ENCODE measurements at regions not wholly inside any gene's neighbourhood (a gene's known extent, or its start where the extent isn't known, plus 50 kb on each side); places are given as distances from the start of the nearest gene placed in this dataset.
"Not testable (repeated sequence)": the region's sequence is repeated elsewhere in the genome, so short reads cannot be mapped to it uniquely, and the experiment has no call there.

GRCh38 chr12:59517522-59517921, 78.3 kb upstream of the SLC16A7 start:
- DNase-seq (ENCODE audit: low read depth) = no peak

DNA sequence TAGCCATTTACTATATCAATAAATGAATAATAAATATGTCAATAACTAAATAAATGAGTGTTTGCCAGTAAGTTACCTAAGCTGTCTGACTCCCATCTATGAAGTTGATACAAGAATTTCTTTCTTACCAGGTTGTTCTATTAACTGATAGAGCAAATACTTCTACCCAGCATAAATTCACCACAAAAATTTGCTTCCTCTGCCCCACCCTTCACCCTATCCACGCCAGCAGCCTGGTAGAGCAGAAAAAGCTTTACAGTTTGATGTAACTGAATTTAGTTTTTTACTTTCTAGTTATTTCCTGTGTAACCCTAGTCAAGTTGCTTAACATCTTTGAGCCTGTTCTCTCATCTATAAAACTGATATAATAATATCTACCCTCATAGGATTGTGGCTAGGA, 94.9 kb upstream of the SLC16A7 start:
- DNase-seq (ENCODE audit: low read depth) = no peak

- no peak for DNase-seq (ENCODE audit: low read depth)
These were observed 95.5 kb upstream of the SLC16A7 start for GRCh38 chr12:59500335-59500734.

DNA sequence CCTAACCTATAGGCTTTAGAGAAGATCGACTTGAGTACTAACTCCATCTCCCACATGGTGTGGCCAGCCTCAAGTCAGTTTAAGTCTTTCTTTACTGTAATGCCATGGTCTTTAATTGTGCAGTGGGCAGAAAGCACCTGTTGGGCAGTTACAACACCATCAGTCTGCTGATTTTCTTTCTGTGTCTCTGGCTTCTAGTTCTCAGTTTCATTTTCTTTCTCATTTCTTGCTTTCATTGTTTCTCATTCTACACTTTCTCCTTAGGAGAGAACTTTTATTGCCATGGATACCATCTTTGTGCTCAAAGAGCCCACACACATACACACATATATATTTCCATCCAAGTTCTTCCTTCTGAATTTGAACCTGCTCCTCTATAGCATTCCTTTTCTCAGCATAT, 96.1 kb upstream of the SLC16A7 start:
- no peak for DNase-seq (ENCODE audit: low read depth)

DNA sequence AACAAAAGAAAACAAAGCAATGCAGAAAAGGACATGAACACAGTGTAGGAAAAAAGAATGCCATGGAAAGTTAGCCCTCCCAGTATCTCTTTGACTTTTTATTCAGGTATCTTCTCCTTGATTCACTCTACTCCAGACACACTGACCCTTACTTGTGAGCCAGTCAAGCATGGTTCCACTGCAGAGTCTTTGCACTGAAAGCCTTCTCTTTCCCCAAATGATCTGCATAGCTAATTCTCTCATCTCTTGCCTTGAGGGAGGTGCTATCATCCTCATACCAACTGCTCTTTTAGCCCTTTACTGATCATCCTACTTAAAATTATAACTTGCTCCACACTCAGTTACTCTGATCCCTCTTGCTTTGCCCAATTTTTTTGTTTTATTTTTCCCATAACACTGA, 101.2 kb upstream of the SLC16A7 start:
- DNase-seq (ENCODE audit: low read depth) = no peak

GRCh38 chr12:59491877-59492276, 104.0 kb upstream of the SLC16A7 start:
- DNase-seq (ENCODE audit: low read depth) = no peak

GRCh38 chr12:59486827-59487226, 109.0 kb upstream of the SLC16A7 start:
- DNase-seq (ENCODE audit: low read depth) = no peak

GRCh38 chr12:59484575-59484974, 111.3 kb upstream of the SLC16A7 start:
- DNase-seq (ENCODE audit: low read depth) = no peak

- not testable (repeated sequence) for DNase-seq (ENCODE audit: low read depth)
These were observed 121.6 kb upstream of the SLC16A7 start for GRCh38 chr12:59474236-59474635.

- no peak for DNase-seq (ENCODE audit: low read depth)
These were observed 123.6 kb upstream of the SLC16A7 start for GRCh38 chr12:59472273-59472672.

GRCh38 chr12:59459966-59460660, 135.7 kb upstream of the SLC16A7 start:
- DNase-seq (ENCODE audit: low read depth) = peak; percentile 47

DNA sequence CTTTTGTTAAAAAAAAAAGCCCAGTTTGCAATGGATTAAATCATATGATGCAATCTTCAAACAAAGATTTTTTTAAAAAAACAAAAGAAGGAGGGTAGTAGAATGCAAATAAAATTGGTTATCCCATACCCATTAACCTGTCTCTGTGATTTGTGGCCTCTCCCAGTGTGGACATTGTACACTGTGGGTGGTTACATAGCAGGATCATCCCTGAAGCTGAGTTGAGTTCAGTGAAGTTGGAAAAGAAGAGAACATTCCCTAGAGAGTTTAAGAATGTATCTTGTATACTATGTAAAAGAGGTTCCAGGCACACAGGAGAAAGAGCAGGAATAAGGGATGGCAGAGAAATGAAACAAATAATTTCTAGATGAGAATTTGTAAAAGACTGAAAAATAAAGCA, 142.4 kb upstream of the SLC16A7 start:
- DNase-seq (ENCODE audit: low read depth) = no peak

GRCh38 chr12:59452746-59453145, 143.1 kb upstream of the SLC16A7 start:
- no peak for DNase-seq (ENCODE audit: low read depth)

DNA sequence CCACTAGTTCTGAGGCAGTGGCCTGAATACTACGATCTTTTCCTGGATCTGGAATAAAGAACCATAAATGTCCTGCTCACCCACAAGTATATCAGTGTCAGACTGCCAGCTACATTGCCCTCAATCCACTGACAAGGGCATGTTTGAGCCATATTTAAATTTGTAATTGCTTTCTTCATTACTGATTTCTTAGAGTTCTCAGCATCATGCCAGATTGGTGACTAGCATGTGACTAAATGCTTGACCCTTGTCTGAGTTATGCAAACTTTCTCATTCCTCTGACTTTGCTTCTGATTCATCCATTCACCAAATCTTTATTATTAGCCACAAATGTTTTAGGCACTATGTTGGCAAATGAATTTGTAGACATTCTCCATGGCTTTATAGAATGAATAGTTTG, 143.6 kb upstream of the SLC16A7 start:
- DNase-seq (ENCODE audit: low read depth) = peak; percentile 92

DNA sequence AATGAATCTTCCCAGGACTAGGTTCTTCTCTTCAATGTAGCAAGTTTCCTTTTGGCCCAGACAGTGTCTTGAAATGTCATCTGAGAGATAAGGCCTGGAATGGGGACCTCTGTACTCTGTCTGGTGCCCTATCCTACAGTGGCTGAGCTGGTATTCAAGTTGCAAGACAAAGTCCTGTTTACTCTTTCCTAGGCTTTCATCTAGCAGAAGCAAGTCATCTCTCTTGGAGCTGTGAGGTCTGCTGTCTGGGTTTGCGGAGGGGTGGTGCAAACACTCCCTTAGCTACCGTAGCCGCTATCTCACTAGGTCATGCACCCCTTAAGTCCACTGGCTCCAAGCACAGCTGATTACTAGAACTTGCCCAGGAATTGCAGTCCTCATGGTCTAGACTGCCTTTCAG, 149.7 kb upstream of the SLC16A7 start:
- no peak for DNase-seq (ENCODE audit: low read depth)

- DNase-seq (ENCODE audit: low read depth) = no peak
These were observed 150.9 kb upstream of the SLC16A7 start for GRCh38 chr12:59444932-59445331.

GRCh38 chr12:59432057-59432456, 163.8 kb upstream of the SLC16A7 start:
- DNase-seq (ENCODE audit: low read depth) = no peak

GRCh38 chr12:59431266-59431665, 164.6 kb upstream of the SLC16A7 start:
- DNase-seq (ENCODE audit: low read depth) = no peak

- DNase-seq (ENCODE audit: low read depth) = no peak
These were observed 166.1 kb upstream of the SLC16A7 start for GRCh38 chr12:59429766-59430165.

DNA sequence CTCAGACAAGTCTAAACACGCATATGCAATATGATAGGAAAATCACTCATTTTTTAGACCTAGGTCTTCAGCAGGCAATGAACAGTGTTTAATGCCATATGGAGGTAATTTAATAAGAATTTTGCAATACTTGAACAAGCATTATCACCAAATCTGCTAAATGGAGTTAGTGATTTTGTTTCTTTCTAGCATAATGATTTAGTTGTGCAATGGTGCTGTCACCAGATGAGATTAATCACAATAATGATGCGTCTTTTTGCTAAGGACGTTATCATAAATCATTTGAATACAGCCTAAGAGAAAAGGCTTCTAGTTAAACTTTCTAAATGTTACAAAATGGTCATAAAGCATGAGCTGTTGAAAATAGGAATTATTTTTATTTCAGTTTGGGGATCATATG, 170.0 kb upstream of the SLC16A7 start:
- no peak for DNase-seq (ENCODE audit: low read depth)

- DNase-seq (ENCODE audit: low read depth) = not testable (repeated sequence)
These were observed 171.2 kb upstream of the SLC16A7 start for GRCh38 chr12:59424666-59425065.

DNA sequence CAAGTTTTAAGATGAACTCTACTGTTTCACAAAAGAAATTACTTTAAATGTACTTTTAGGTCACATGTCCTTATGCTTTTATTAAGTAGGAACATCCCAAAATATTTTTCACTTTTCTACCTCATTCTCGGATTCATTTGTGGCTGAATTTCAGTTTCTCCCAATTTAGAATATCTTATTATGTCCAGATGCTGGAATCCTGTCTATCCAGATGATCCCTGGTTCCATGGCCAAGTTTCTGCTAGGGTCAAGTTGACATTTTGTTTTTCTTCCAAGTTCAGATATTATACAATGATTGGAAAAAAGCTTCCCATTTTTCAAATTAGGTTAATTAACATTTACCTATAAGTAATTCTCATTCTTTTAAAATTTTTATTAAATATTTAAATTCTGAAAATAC, 181.8 kb upstream of the SLC16A7 start:
- DNase-seq (ENCODE audit: low read depth) = no peak

DNA sequence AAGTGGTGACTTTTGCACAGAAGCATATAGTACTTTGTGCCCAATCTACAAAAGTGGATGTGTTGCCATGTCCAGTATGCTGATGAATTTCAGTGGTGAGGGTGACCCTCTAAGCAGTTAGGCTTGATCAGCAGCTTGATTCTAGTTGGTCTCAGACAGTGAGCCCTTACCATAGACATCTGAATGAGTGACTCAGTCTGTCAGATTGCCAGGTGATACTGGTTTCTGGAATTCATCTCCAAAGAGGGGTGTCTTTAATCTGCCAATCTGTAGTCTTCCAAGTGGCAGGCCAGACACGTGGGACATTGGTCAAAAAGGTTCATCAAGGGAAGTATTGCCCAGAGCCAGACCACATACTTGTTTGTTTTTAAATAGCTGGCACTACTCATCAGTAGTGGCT, 187.4 kb upstream of the SLC16A7 start:
- DNase-seq (ENCODE audit: low read depth) = peak; percentile 41

DNA sequence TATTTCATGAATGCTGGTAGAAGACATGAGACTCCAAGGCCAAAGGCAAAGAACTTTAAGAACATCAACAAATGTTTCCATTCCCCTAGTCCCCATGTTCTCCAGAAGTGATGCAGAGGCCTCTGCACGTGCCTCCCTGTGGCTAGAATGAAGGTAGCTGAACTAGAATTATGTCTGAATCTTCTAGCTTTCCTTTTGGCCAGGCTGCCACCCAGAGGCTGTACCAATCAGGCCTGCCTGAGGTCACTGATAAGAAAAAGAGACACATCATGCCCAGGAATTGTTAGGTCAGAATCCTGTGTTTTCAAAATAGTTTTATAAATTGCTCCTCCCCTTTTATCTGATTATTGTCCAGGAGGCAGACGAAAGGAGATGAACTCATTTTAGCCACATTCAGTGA, 188.0 kb upstream of the SLC16A7 start:
- DNase-seq (ENCODE audit: low read depth) = no peak

DNA sequence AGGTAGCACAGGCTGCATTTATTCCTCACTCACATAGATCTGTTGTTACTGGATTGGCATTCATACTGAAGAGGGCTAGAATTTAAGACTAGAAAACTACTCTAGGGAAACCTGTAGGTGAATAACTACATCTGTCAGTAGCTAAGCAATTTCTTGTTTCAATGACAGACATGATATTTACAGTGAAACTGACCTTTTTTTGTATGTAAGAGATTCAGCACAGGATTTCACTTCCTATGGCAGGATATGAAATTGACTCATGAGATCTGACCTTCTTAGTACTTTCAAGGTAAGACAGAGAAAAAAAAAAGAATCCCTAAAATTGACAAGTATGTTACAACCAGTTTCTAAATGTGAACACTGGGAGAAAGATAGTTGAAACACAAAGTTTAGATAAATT, 189.8 kb upstream of the SLC16A7 start:
- no peak for DNase-seq (ENCODE audit: low read depth)
